GM18873 (cell line): ENCODE measurements at regions not wholly inside any gene's neighbourhood (a gene's known extent, or its start where the extent isn't known, plus 50 kb on each side); places are given as distances from the start of the nearest gene placed in this dataset.
"Not testable (repeated sequence)": the region's sequence is repeated elsewhere in the genome, so short reads cannot be mapped to it uniquely, and the experiment has no call there.

Experiments
- ATAC-seq: cut with Tn5 transposase; IDR thresholded peaks from one replicate; pipeline ENCODE4 v1.9.1; 2021; ENCODE audit warnings: mild to moderate bottlenecking, moderate library complexity, moderate number of reproducible peaks; ENCODE audit not compliant: unreplicated experiment, low FRiP score

- ATAC-seq = no peak
Measured at GRCh38 chrX:140447150-140447549, 57.7 kb downstream of the SOX3 start.

- no peak for ATAC-seq
Measured at GRCh38 chrX:140440876-140441275, 64.0 kb downstream of the SOX3 start.

- ATAC-seq = no peak
Measured at GRCh38 chrX:140439476-140439875, 65.4 kb downstream of the SOX3 start.

- ATAC-seq = no peak
Measured at GRCh38 chrX:140434347-140434746, 70.5 kb downstream of the SOX3 start.

DNA sequence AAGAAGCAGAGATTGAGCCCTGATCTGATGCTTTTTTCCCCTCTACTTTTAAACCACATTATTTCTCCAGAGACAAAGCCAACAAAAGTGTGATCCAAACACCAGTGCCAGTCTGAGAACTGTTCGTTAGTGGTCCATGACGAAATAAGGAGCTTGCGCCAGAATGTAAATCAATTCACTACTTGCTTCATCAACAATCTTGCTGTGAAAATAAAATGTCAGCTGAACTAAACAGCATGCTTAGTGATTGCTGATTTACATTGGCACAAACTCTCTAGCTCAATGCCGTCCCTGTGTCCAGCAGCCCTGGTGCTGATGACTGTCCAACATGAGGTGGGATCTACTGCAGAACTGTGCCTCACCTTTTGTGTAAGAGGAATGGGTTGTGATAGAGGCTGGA is 71.3 kb downstream of the SOX3 start:
- no peak for ATAC-seq

GRCh38 chrX:140432346-140433175 is 72.3 kb downstream of the SOX3 start:
- ATAC-seq = no peak

GRCh38 chrX:140431521-140431920 is 73.3 kb downstream of the SOX3 start:
- ATAC-seq = no peak

GRCh38 chrX:140425712-140426395 is 79.0 kb downstream of the SOX3 start:
- no peak for ATAC-seq

DNA sequence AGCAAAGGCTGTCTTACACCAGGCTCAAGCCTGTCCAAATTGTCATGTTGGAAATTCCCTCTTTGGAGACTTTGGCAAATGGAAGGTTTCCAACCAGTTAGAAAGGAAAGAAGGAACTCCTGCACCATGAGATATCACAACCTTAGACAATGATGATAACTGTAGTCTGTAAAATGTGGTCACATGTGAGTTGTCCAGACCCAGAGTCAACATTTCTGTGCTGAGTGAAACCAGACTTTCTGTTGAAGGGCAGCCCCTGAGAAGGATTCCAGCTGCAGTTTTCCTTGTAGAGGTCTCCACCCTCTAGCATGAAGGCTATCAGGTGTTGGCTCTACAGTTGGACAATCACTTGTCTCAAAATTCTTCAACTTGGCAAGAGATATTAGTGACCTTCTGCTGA is 82.4 kb downstream of the SOX3 start:
- no peak for ATAC-seq

DNA sequence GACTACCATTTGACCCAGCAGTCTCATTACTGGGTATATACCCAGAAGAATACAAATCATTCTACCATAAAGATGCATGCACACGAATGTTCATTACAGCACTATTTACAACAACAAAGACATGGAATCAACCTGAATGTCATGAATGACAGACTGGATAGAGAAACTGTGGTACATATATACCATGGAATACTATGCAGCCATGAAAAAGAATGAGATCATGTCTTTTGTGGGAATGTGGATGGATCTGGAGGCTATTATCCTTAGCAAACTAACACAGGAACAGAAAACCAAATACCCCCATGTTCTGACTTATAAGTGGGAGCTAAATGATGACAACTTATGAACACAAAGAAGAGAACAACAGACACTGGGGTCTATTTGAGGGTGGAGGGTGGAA is 102.7 kb downstream of the SOX3 start:
- ATAC-seq = not testable (repeated sequence)

DNA sequence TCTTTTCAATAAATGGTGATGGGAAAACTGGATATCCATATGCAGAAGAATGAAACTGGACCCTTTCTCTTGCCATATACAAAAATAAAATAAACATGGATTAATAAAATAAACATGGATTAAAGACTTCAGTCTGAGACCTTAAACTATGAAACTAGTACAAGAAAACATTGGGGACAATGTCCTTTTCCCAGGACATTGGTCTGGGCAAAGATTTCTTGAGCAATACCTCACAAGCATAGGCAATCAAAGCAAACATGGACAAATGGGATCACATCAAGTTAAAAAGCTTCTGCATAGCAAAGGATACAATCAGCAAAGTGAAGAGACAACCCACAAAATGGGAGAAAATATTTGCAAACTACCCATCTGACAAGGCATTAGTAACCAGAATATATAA is 108.5 kb downstream of the SOX3 start:
- not testable (repeated sequence) for ATAC-seq

DNA sequence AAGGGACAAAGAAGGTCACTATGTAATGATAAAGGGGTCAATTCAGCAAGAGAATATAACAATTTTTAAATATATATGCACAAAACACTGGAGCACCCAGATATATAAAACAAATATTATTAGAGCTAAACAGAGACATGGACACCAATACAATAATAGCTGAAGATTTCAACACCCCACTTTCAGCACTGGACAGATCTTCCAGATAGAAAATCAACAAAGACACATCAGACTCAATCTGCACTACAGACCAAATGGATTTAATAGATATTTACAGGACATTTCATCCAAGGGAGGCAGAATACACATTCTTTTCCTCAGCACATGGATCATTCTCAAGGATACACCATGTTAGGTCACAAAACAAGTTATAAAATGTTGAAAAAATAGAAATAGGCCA is 111.4 kb downstream of the SOX3 start:
- ATAC-seq = no peak

DNA sequence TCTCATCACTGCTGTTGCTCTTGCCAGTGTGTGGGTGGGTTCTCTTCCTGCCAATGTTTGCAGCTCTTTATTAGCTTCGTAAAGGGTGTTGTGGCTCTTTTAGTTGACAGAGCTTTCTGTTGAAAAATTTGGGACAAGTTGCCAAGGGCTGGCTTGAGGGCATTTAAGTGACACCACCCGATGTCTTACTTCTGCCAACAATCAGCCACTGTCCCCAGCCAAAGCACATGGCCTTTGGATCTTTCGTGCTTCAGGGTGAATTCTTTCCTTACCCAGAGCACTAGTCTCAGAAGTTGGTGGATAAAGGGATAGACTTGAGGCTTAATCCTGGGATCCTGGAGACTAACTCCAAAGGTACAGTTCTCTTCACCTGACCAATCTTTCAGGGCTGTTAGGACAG is 113.6 kb downstream of the SOX3 start:
- ATAC-seq = no peak

DNA sequence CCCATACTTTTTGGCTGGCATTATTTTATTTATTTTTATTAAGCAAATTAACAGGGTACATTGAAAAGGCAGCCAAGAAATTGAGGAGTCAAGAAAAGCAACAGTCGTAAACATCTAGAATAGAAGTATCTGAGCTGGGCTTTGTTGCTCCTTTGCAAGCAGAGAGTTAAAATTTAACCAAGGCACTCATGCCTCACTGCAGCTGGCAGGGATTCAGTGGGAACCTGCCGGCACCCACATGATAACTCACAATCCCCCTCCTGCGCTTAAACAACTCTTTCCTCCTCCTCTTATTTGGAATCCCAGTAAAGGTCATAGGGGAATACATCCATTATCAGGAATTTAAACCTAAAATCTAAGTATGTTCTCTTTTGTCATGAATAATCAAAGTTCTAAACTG is 115.5 kb downstream of the SOX3 start:
- ATAC-seq = no peak

DNA sequence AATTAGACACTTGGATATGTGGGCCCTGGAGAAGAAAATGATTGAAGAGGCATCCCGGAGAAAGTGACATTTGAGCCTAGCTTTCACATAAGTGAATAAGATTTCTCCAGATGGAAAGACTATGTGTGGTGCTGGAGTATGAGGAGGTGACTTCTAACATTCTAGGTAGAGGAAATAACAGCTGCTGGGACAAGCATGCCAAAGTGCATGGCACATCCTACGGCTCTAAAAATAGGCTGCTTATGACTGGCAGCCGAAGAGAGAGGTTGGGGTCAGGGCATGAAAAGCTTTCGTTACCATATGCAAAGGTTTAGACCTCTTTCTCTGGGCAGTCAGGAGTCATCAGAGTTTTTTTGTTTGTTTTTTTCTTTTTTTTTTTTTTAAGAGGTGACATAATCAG is 142.0 kb downstream of the SOX3 start:
- ATAC-seq = no peak

DNA sequence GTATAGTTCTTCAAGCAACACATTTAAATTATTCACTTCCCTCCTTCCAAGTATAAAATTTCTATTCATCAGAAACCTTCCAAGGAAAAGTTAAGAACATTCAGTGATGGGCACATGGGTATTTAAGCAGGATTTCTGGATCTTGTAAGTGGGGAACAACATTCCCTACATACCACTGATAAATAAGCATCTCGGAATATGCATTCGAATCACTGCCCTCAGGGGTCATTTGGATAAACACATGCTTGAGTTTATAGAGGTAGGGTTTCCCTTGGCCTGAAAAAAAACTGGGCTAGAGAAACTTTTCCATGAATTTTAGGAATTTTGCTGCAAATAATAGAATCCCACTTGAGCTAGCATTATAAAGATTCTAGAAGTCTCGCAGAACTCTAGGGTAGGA is 143.9 kb downstream of the SOX3 start:
- no peak for ATAC-seq

DNA sequence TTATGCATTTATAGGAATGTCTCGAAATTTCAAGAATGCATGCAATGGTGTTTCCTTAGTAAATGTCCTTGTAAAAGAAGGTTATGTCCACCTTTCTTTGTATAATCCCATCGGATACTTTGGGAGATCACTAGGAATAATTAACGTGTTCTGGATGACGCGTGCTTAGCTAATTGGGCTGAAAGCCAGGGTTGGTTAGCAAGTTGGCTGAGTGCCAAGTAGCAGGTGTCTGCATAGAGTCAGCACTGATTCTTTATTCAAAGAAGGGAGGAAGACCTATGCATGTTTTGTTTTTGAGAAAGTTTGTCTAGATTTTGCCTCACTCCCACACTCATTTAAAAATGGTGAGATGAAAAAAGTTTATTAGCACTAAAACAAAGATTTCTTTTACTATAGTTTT is 144.6 kb downstream of the SOX3 start:
- no peak for ATAC-seq

DNA sequence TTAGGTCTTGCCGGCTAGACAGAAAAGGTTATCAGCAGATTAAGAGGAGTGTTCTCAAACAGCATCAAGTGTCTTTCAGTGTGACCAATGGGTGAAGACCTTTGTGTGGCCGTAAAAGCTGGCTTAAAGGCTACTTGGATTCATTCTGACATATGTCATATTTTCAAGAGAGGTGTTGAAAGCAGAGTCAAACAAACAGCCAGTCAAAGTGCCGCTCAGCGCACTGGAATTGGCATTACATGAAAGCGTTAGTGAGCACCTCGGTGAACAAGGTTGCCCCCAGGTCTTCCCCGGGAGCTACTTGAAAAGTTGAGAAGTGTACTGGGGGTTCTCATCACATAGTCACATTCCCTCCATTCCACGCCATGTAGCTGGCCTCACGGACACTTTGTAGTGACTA is 148.9 kb downstream of the SOX3 start:
- ATAC-seq = no peak

GRCh38 chrX:140355429-140355828 is 149.4 kb downstream of the SOX3 start:
- no peak for ATAC-seq

GRCh38 chrX:140354431-140355120 is 150.3 kb downstream of the SOX3 start:
- no peak for ATAC-seq

DNA sequence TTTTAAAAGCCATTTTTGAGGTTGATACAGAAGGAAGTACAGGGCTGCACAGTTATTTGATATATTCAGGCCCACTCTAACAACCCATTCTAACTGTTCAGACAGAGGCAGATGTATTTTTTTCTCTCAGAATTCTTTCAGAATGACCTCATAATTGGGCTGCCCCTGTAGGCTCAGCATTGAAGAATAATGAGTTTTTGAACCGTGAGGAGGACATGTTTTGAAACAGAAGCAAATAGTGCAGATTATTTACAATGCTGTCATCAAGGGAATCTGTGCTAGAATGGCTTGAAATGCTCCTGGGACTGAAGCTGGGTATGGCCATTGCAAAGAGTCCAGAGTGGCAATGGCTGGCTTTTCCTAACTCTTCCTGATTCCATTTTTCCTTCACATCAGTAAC is 158.1 kb downstream of the SOX3 start:
- no peak for ATAC-seq
